ENCODE measurements at regions not wholly inside any gene's neighbourhood (a gene's known extent, or its start where the extent isn't known, plus 50 kb on each side); places are given as distances from the start of the nearest gene placed in this dataset.
A peak's percentile ranks its signal among the peaks of the same experiment; 100 is the strongest.
"Not testable (repeated sequence)": the region's sequence is repeated elsewhere in the genome, so short reads cannot be mapped to it uniquely, and the experiment has no call there.

DNA sequence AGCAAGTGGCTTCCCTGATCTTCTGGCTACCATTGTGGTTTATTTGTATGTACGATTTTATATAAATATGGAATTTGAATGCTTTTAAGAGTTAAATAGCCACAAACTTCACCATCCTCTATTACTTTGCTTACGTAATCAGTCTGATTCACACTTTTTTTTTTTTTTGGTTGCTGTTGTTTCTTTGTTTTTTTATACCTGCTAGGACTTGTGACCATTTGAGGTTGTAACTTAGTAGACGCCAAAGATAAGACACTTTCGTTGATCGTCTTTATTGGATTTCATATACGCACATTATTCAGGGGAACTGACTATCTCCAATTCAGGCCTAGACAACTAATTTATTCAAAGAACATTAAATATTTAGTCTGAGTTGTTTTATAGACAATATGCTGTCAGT lies 559.0 kb downstream of the CBLN4 start:
- DNase-seq (ENCODE audit: low read depth in 4 of 4, low spot score in 2 of 4): no peak

DNA sequence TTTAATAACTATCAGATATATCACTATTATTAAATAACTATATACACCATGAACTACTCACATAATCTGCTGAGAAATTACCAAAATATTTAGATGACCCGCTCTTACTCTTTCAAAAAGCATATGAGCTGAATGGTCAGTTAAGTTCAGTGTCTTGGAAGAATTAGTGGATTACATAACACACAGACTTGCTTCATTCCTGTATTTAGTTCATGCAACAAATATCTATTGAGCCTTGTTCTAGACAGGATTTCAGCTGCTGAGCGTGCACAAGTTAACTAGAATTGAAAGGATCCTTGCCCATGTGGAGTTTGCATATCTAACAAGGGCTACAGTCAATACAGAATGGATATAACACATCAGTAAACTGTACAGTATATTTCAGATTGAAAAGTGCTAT lies 566.2 kb downstream of the CBLN4 start:
- DNase-seq (ENCODE audit: low read depth in 4 of 4, low spot score in 2 of 4): no peak

- no peak for DNase-seq (ENCODE audit: low read depth in 4 of 4, low spot score in 2 of 4)
Measured at GRCh38 chr20:55437798-55438415, 567.4 kb downstream of the CBLN4 start.

DNA sequence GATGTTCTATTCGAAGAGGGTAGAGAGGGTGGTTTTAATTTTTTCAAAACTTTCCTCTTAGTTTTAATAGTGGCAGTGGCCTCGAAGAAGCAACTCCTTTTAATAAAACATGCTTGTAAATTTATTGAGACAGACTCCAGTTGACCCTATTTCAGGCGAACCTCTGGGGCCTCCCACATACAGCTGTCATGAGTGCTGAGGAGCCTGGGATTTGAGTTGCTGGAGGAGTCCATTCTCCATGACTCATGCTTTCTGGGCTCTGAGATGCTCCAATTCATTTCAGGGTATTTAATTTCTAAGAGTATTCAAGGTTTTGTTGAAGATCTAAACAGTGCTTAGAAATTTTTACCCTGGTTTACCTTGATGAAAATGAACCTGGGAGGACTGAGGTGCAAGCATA lies 580.4 kb downstream of the CBLN4 start:
- no peak for DNase-seq (ENCODE audit: low read depth in 4 of 4, low spot score in 2 of 4)

GRCh38 chr20:55424476-55424875 lies 580.8 kb downstream of the CBLN4 start:
- DNase-seq (ENCODE audit: low read depth in 4 of 4, low spot score in 2 of 4): no peak

- DNase-seq (ENCODE audit: low read depth in 4 of 4, low spot score in 2 of 4): peak in 2 of 4 donors; percentile 24 to 56
Measured at GRCh38 chr20:55417836-55418235, 587.5 kb downstream of the CBLN4 start.

- DNase-seq (ENCODE audit: low read depth in 4 of 4, low spot score in 2 of 4): peak in 1 of 4 donors; percentile 50
Measured at GRCh38 chr20:55415567-55416142, 589.7 kb downstream of the CBLN4 start.

- DNase-seq (ENCODE audit: low read depth in 4 of 4, low spot score in 2 of 4): not testable (repeated sequence)
Measured at GRCh38 chr20:55412508-55412907, 592.8 kb downstream of the CBLN4 start.

DNA sequence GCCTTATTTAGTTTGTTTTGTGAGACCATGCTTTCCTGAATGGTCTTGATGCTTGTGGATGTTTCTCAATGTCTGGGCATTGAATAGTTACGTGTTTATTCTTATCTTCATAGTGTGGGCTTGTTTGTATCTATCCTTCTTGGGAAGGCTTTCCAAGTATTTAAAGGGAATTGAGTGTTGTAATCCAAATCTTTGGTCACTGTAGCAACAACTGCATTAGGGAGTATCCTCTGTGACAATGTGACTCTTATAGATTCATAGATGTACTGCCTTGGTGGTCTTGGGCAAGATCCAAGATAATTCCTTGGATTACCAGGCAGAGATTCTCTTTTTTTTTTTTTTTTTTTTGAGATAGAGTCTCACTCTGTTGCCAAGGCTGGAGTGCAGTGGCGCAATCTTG lies 598.4 kb downstream of the CBLN4 start:
- no peak for DNase-seq (ENCODE audit: low read depth in 4 of 4, low spot score in 2 of 4)

DNA sequence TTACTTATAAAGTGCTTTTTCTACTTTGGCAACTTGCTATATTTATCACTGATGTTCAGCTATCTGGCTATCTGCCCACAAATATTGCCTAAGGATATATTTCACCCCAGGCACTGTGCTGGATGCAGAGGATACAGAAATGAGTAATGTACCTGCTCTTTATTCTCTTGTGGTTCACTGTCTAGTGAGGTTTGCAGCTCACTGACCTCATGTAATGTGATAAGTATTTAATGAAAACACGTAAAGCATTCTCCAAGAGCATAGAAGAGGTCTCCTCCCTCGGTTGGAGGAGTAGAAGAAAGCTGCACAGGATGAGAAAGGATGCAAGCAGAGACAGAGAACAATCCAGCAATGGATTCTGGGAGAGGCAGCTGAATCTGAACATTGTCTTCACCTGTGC lies 610.7 kb downstream of the CBLN4 start:
- no peak for DNase-seq (ENCODE audit: low read depth in 4 of 4, low spot score in 2 of 4)

DNA sequence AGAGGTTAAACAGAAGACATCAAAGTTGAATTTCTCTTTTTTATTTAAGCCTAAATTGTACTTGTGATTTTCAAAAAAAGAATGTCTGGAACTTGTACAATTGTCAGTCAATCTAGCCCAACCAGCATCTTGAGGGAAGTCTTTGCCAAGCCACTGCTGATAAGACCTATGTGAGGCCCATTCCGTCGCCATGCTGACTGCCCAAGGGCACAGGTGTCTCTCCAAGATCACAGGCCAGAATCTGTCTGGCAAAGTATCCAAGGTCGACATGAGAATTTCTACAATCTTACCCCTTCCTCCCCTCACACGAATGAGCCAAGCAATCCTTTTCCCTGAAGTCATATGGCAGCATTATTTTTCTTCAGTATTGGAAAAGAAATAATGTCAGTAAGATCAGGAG lies 614.5 kb downstream of the CBLN4 start:
- no peak for DNase-seq (ENCODE audit: low read depth in 4 of 4, low spot score in 2 of 4)

DNA sequence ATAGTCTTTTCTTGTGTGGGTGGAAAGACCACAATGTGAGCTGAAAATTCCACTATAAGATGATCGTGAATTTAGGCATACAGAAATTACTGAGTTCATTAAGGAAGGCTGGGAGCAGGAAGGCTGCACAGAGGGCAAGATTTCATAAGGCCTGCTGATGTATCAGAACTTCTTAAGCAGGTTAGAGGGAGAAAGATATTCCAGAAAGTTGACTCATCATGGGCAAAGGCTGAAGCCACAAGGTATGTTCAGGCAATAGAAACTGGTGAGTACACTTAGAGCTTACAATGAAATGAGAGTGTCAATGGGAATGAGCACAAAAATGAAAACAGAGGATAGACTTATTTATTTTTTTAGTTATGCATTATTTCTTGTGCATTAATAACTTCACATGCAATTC lies 618.6 kb downstream of the CBLN4 start:
- no peak for DNase-seq (ENCODE audit: low read depth in 4 of 4, low spot score in 2 of 4)

DNA sequence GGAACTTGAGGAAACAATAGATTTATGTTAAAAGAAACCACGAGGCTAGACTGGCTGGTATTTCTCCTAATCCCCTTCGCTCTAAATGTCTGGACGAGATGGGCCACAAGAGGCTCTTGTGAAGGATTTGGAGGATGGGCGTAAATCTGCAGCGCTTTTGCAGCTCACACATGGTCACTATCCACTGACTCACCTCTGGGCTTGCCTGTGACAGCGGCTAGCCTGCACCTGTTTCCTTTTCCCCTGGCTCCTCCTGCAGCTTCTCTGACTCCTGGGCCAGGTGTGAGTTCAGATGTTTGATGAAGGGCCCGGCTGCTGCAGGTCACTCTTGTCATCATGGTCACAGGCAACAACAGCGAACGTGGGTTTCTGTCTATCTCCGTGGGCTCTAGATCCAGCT lies 629.4 kb downstream of the CBLN4 start:
- DNase-seq (ENCODE audit: low read depth in 4 of 4, low spot score in 2 of 4): no peak

- no peak for DNase-seq (ENCODE audit: low read depth in 4 of 4, low spot score in 2 of 4)
Measured at GRCh38 chr20:55365745-55366144, 639.6 kb downstream of the CBLN4 start.

- no peak for DNase-seq (ENCODE audit: low read depth in 4 of 4, low spot score in 2 of 4)
Measured at GRCh38 chr20:55360895-55361294, 644.4 kb downstream of the CBLN4 start.

- DNase-seq (ENCODE audit: low read depth in 4 of 4, low spot score in 2 of 4): no peak
Measured at GRCh38 chr20:55354720-55355119, 650.6 kb downstream of the CBLN4 start.

GRCh38 chr20:55353206-55353605 lies 652.1 kb downstream of the CBLN4 start:
- no peak for DNase-seq (ENCODE audit: low read depth in 4 of 4, low spot score in 2 of 4)

GRCh38 chr20:55348223-55348622 lies 657.1 kb downstream of the CBLN4 start:
- DNase-seq (ENCODE audit: low read depth in 4 of 4, low spot score in 2 of 4): no peak

DNA sequence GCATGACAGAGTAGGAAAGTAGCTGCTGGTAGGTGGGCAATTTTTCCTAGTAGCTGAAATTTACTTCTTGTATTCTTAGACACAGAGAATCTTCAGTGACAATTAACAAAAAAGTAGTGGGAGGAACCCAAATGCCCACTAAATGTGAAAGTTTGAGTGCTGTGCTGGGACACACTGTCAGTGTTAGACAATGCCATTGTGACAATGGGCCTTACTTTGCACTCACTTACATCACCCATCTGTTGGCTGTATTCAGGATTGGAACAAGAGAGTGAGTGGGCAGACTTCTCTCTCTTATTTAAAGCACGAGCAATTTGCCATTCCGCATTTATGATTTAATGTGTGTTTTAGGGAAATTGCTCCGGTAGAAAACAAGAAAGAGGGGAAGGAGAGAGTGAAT lies 662.5 kb downstream of the CBLN4 start:
- DNase-seq (ENCODE audit: low read depth in 4 of 4, low spot score in 2 of 4): no peak

DNA sequence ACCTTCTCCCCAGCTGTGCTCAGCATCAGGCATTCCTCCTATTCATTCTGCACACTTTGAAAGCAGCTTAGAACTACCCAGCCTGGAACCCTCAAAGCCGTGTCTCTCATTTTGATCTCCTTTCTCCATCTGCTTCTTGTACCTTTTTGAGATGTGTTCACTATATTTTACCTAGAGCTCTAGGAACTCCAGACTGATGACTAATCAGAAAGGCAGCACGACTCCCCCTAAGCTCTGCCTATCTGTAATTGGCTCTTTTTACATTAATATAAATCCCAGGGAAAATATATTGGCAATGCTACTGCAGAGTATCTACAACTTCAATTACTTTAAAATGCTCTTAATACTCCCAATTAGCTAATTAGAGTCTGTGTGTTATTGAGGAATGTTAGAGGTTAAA lies 671.5 kb downstream of the CBLN4 start:
- no peak for DNase-seq (ENCODE audit: low read depth in 4 of 4, low spot score in 2 of 4)

DNA sequence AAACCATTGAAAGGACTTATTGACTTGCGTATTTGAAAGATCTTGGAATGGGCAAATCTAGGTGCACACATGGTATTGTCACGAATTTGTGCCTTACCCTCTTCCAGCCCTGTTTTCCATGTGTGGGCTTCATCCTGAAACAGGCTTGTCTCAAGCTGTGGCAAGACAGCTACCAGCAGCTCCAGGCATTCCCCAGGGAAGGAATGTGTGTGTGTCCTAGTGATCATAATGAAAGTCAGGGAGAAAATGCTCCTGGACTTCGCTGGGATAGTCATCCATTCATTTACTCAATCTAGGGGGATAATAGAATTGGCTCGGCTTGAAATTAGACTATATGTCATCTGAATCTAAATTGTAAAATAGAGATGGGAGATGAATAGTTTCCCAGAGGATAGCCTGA lies 676.2 kb downstream of the CBLN4 start:
- no peak for DNase-seq (ENCODE audit: low read depth in 4 of 4, low spot score in 2 of 4)

- DNase-seq (ENCODE audit: low read depth in 4 of 4, low spot score in 2 of 4): no peak
Measured at GRCh38 chr20:55322745-55323144, 682.6 kb downstream of the CBLN4 start.

- no peak for DNase-seq (ENCODE audit: low read depth in 4 of 4, low spot score in 2 of 4)
Measured at GRCh38 chr20:55316753-55317152, 688.6 kb downstream of the CBLN4 start.
